Stimulated activated CD8-positive, alpha-beta memory T cell treated with anti-CD3 and anti-CD28 coated beads, Interleukin-12 subunit alpha, Interleukin-12 subunit beta, amount 100 ng/mL, for 24 hours (primary cell): ENCODE measurements at regions not wholly inside any gene's neighbourhood (a gene's known extent, or its start where the extent isn't known, plus 50 kb on each side); places are given as distances from the start of the nearest gene placed in this dataset.

Source experiments
- DNase-seq: peaks from one replicate; pipeline ENCODE4 v3.0.0-alpha.2; 2020; ENCODE audit errors: extremely low read depth

GRCh38 chr12:111222523-111222922, 146.4 kb downstream of the PHETA1 start:
- no peak for DNase-seq

GRCh38 chr12:111222027-111222414, 146.9 kb downstream of the PHETA1 start:
- no peak for DNase-seq

GRCh38 chr12:111221062-111222026, 147.6 kb downstream of the PHETA1 start:
- no peak for DNase-seq

GRCh38 chr12:111220363-111220762, 148.5 kb downstream of the PHETA1 start:
- DNase-seq, result no peak

GRCh38 chr12:111219440-111219839, 149.5 kb downstream of the PHETA1 start:
- no peak for DNase-seq

- no peak for DNase-seq
Observed at GRCh38 chr12:111218499-111218898, 150.4 kb downstream of the PHETA1 start.

- DNase-seq, result no peak
Observed at GRCh38 chr12:111216387-111217159, 152.3 kb downstream of the PHETA1 start.

- no peak for DNase-seq
Observed at GRCh38 chr12:111215881-111216280, 153.0 kb downstream of the PHETA1 start.

- no peak for DNase-seq
Observed at GRCh38 chr12:111214401-111214800, 154.5 kb downstream of the PHETA1 start.

- DNase-seq, result no peak
Observed at GRCh38 chr12:111213561-111213960, 155.3 kb downstream of the PHETA1 start.

GRCh38 chr12:111212814-111213456, 156.0 kb downstream of the PHETA1 start:
- DNase-seq, result no peak

- no peak for DNase-seq
Observed at GRCh38 chr12:111211910-111212757, 156.8 kb downstream of the PHETA1 start.

GRCh38 chr12:111209811-111210210, 159.1 kb downstream of the PHETA1 start:
- DNase-seq, result no peak

- no peak for DNase-seq
Observed at GRCh38 chr12:111207761-111208160, 161.1 kb downstream of the PHETA1 start.

GRCh38 chr12:111204788-111205241, 164.1 kb downstream of the PHETA1 start:
- DNase-seq, result no peak

GRCh38 chr12:111203969-111204368, 164.9 kb downstream of the PHETA1 start:
- DNase-seq, result no peak

GRCh38 chr12:111203446-111203845, 165.4 kb downstream of the PHETA1 start:
- DNase-seq, result no peak

GRCh38 chr12:111202237-111202915, 166.5 kb downstream of the PHETA1 start:
- DNase-seq, result no peak

- no peak for DNase-seq
Observed at GRCh38 chr12:111201495-111202236, 167.2 kb downstream of the PHETA1 start.

GRCh38 chr12:111201036-111201435, 167.9 kb downstream of the PHETA1 start:
- no peak for DNase-seq
